GM12878 (cell line): ENCODE measurements at regions not wholly inside any gene's neighbourhood (a gene's known extent, or its start where the extent isn't known, plus 50 kb on each side); places are given as distances from the start of the nearest gene placed in this dataset.

Experiments used
- ATAC-seq: fragments of 200-7000 bp; cut with Tn5 transposase; 3 replicates; pipeline ENCODE4 v1.9.1; 2020; ENCODE audit warnings: mild to moderate bottlenecking, moderate library complexity
- BruUV-seq: library from RNA; stranded (reverse); fragments of 400-500 nt; replicated peaks from 2 replicates; lab custom pipeline; 2021; lab: Mats Ljungman, UMichigan
- CTCF ChIA-PET: fragments of 300-600 bp; sonication (Branson Sonifier 250); formaldehyde crosslinking; extraction: SDS; loops from one replicate; lab custom pipeline; 2021; ENCODE audit warnings: inconsistent platforms; lab: Yijun Ruan, JAX
- POLR2A ChIA-PET: fragments of 350-600 bp; formaldehyde crosslinking; extraction: SDS; loops from one replicate; lab custom pipeline; 2021; ENCODE audit warnings: inconsistent platforms; lab: Charles Lee
- RAD21 ChIA-PET: fragments of 300-600 bp; sonication (Branson Sonifier 250); formaldehyde crosslinking; loops from one replicate; lab custom pipeline; 2023; ENCODE audit warnings: antibody characterized with exemption; ENCODE audit not compliant: unreplicated experiment; lab: Charles Lee
- SMC1A ChIA-PET: fragments of 300-600 bp; sonication (Branson Sonifier 250); formaldehyde crosslinking; loops from one replicate; lab custom pipeline; 2023; ENCODE audit not compliant: unreplicated experiment, uncharacterized antibody; lab: Charles Lee
- DNase-seq: peaks from one replicate; pipeline ENCODE4 v3.0.0-alpha.2; 2011; ENCODE audit warnings: low read depth, low spot score
- FAIRE-seq: peaks from 3 replicates; lab custom pipeline; 2011; peaks lifted over from hg19 to GRCh38; lab: Jason Lieb, UNC
- H2AFZ ChIP-seq: 2 replicates; pipeline ENCODE4 v1.6.0; 2011; ENCODE audit warnings: low read depth, low read length, control low read depth; ENCODE audit not compliant: control insufficient read depth
- H3K27ac ChIP-seq: 2 replicates; pipeline ENCODE4 v1.5.1; 2011; ENCODE audit warnings: control low read depth; ENCODE audit not compliant: control insufficient read depth, insufficient read depth
- H3K27me3 ChIP-seq, 2 experiments: replicated peaks in 1 of 2; 2 replicates each; pipeline versions ENCODE4 v1.6.0 to v1.6.1; 2011; ENCODE audit warnings: low read length in 1 of 2; ENCODE audit not compliant: control insufficient read depth in 2 of 2, insufficient read depth in 2 of 2
- H3K36me3 ChIP-seq, 2 experiments: 2 replicates each; pipeline ENCODE4 v1.5.1; 2011; ENCODE audit warnings: low read length in 1 of 2; ENCODE audit not compliant: control insufficient read depth in 2 of 2, insufficient read depth in 2 of 2
- H3K4me1 ChIP-seq: 2 replicates; pipeline ENCODE4 v1.6.1; 2011; ENCODE audit warnings: mild to moderate bottlenecking, low read length, moderate library complexity, mixed read lengths; ENCODE audit not compliant: control insufficient read depth, insufficient read depth
- H3K4me2 ChIP-seq: 2 replicates; pipeline ENCODE4 v1.6.0; 2011; ENCODE audit warnings: control low read depth; ENCODE audit not compliant: control insufficient read depth, insufficient read depth
- H3K4me3 ChIP-seq: fragments of 200-600 bp; sonication (generic); 2 replicates; pipeline ENCODE4 v1.5.1; 2016
- H3K79me2 ChIP-seq: 2 replicates; pipeline ENCODE4 v1.6.0; 2011; ENCODE audit warnings: low read length; ENCODE audit not compliant: control insufficient read depth, insufficient read depth
- H3K9ac ChIP-seq: 2 replicates; pipeline ENCODE4 v1.8.0; 2011; ENCODE audit warnings: low read length, control low read depth, mixed read lengths; ENCODE audit not compliant: control insufficient read depth, insufficient read depth
- H3K9me3 ChIP-seq: replicated peaks from 3 replicates; pipeline ENCODE4 v1.5.1; 2011; ENCODE audit warnings: mild to moderate bottlenecking, low read length; ENCODE audit not compliant: control insufficient read depth, insufficient read depth
- H4K20me1 ChIP-seq: 2 replicates; pipeline ENCODE4 v1.6.0; 2011; ENCODE audit not compliant: control insufficient read depth, insufficient read depth
- BCL11A ChIP-seq: IDR thresholded peaks from 2 replicates; pipeline ENCODE4 v1.6.1; 2011; ENCODE audit warnings: low read depth, low read length
- CREM ChIP-seq: IDR thresholded peaks from 2 replicates; pipeline ENCODE4 v1.6.1; 2014; ENCODE audit warnings: antibody characterized with exemption, low read depth
- FOXM1 ChIP-seq: IDR thresholded peaks from 2 replicates; pipeline ENCODE4 v1.6.1; 2012; ENCODE audit warnings: low read depth, mild to moderate bottlenecking, inconsistent platforms, low read length, moderate library complexity
- KDM1A ChIP-seq: fragments of 200-600 bp; sonication (generic); IDR thresholded peaks from 2 replicates; pipeline ENCODE4 v1.6.1; 2016; ENCODE audit warnings: borderline replicate concordance
- MLLT1 ChIP-seq: fragments of 450-650 bp; IDR thresholded peaks from 2 replicates; pipeline ENCODE4 v1.6.1; 2016; ENCODE audit warnings: mild to moderate bottlenecking
- NR2F1 ChIP-seq: fragments of 450-650 bp; conservative IDR thresholded peaks from 2 replicates; pipeline ENCODE4 v1.6.1; 2017; ENCODE audit warnings: mild to moderate bottlenecking
- SMC3 ChIP-seq: IDR thresholded peaks from 2 replicates; pipeline ENCODE4 v1.6.1; 2011; ENCODE audit warnings: low read length, improper control_type of control experiment, borderline replicate concordance
- STAT3 ChIP-seq: IDR thresholded peaks from 2 replicates; pipeline ENCODE4 v1.6.1; 2011; ENCODE audit warnings: low read depth, low read length, improper control_type of control experiment
- TCF12 ChIP-seq: IDR thresholded peaks from 2 replicates; pipeline ENCODE4 v1.6.1; 2011; ENCODE audit warnings: low read depth, mild to moderate bottlenecking, low read length
- WGBS: methylation state at CpG from one replicate; pipeline ENCODE4 v1.1.6; 2016; ENCODE audit warnings: low lambda C conversion rate; ENCODE audit not compliant: insufficient replicate concordance, insufficient coverage; ENCODE audit errors: missing lambda C conversion rate; 5-methylcytosine and 5-hydroxymethylcytosine counted together
- in situ Hi-C: fragments of 300-500 bp; cut with MboI; formaldehyde crosslinking; loops from 9 replicates; pipeline ENCODE4 v1.14.3; 2018; ENCODE audit warnings: mixed read lengths
- intact Hi-C: fragments of 100-400 bp; cut with micrococcal nuclease; formaldehyde crosslinking; loops from one replicate; pipeline ENCODE4 v1.14.2; 2022; ENCODE audit not compliant: unreplicated experiment

GRCh38 chr2:734496-734895 lies 57.3 kb upstream of the TMEM18 start:
- no peak overlapping the region for H3K27ac ChIP-seq
- no peaks in the 10 kb centered on the region; the same call in 1 of the 2 replicates for H3K4me1 ChIP-seq
- SMC1A ChIA-PET, result interaction anchor here (2.0 kb wide), 1 partner anchor 20 kb away, joined by 5 read pairs; no protein-coding TSS in a partner anchor
- no peaks in the 10 kb centered on the region for H3K9me3 ChIP-seq
- no peak overlapping the region for H2AFZ ChIP-seq
- H3K4me3 ChIP-seq, result no peak overlapping the region
- H3K4me2 ChIP-seq, result no peak overlapping the region
- no peak for DNase-seq
- intact Hi-C loops (no loop called here), in situ Hi-C loops (no loop called here)
- no peak for ATAC-seq
- H3K36me3 ChIP-seq, result no peaks in the 10 kb centered on the region
- no peak overlapping the region for H3K9ac ChIP-seq
- CTCF ChIA-PET, result interaction anchor here (0.9 kb wide), 1 partner anchor 9 kb away, joined by 3 read pairs; no protein-coding TSS in a partner anchor
- RAD21 ChIA-PET, result no interaction called here
- 63% methylated on average over 8 of the region's 8 CpGs for WGBS
- no peaks in the 10 kb centered on the region for H3K79me2 ChIP-seq
- H4K20me1 ChIP-seq, result no peaks in the 10 kb centered on the region
- TF ChIP-seq STAT3, result no peak
- no peak for TF ChIP-seq BCL11A
- TF ChIP-seq CREM, result no peak
- no peak for TF ChIP-seq TCF12
- TF ChIP-seq NR2F1, result no peak
- TF ChIP-seq FOXM1, result no peak
- TF ChIP-seq MLLT1, result no peak
- no peak for TF ChIP-seq KDM1A
- TF ChIP-seq SMC3, result no peak
- TF ChIP-seq, all 136 proteins: peak for 0
- POLR2A ChIA-PET, result no interaction called here
- no TSS peak for BruUV-seq
- H3K27me3 ChIP-seq, result no peaks in the 10 kb centered on the region
- no peak for FAIRE-seq
